ENCODE measurements at regions not wholly inside any gene's neighbourhood (a gene's known extent, or its start where the extent isn't known, plus 50 kb on each side); places are given as distances from the start of the nearest gene placed in this dataset.

DNA sequence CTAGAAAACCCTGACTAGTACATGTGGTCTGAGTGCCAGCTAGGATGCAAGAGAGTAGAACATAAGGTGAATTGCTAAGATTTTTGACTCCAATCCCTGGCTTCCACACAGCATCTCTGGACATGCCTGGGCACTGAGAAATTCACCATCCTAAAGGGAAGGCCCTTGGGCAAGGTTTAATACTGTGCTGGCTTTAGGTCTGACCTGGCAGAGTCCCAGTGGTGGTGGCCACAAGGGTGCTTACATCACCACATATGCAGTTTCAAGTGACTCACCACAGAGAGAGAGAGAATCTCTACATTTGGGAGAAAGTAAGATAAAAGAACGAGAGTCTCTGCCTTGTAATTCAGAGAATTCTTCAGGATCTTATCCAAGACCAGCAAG lies 661.6 kb upstream of the C9orf72 start:
- Histone ChIP-seq H3K27ac (ENCODE audit: low read length) (no peak overlapping the region), H3K4me2 (ENCODE audit: low read depth, low read length) (no peak overlapping the region)

DNA sequence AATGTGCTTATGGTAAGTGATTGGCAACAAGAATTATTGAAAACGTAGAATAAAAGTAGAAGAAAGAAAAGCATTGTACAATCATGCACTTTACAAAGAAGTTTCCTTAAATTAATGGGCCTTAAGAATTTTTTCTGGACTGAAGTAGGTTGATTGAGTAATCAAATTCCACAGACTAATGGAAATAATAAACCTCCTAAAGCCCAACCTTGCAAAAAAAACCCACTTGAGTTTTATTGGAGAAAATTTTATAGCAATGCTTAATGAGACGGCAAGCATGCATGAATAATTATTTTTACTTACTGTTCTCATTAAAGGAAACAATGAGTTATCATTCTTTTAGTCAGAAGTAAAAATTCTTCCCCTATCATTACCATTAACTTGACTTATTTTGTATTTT lies 676.1 kb upstream of the C9orf72 start:
- no peaks in the 10 kb centered on the region for H3K9me3 ChIP-seq (replicated peaks; ENCODE audit: insufficient read depth, low read length)
- peaks cover 9% of the 10 kb centered on the region for H3K4me1 ChIP-seq (ENCODE audit: low read length)
- H3K79me2 ChIP-seq (ENCODE audit: low read length): no peaks in the 10 kb centered on the region
- H3K9me2 ChIP-seq (replicated peaks; ENCODE audit: insufficient read depth, low read length): no peaks in the 10 kb centered on the region
- no peaks in the 10 kb centered on the region for H3F3A ChIP-seq (ENCODE audit: insufficient read depth, low read length)
- no peak for TF ChIP-seq EZH2phosphoT487 (IDR thresholded peaks at IDR 0.05; ENCODE audit: low read length)
- TF ChIP-seq, protein P1, sequence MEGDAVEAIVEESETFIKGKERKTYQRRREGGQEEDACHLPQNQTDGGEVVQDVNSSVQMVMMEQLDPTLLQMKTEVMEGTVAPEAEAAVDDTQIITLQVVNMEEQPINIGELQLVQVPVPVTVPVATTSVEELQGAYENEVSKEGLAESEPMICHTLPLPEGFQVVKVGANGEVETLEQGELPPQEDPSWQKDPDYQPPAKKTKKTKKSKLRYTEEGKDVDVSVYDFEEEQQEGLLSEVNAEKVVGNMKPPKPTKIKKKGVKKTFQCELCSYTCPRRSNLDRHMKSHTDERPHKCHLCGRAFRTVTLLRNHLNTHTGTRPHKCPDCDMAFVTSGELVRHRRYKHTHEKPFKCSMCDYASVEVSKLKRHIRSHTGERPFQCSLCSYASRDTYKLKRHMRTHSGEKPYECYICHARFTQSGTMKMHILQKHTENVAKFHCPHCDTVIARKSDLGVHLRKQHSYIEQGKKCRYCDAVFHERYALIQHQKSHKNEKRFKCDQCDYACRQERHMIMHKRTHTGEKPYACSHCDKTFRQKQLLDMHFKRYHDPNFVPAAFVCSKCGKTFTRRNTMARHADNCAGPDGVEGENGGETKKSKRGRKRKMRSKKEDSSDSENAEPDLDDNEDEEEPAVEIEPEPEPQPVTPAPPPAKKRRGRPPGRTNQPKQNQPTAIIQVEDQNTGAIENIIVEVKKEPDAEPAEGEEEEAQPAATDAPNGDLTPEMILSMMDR (IDR thresholded peaks at IDR 0.05; ENCODE audit: low read length): no peak
- no peak for TF ChIP-seq EZH2 (optimal IDR thresholded peaks at IDR 0.05; ENCODE audit: low read depth, low read length)
- H3K36me3 ChIP-seq (replicated peaks; ENCODE audit: insufficient read depth, low read length): no peaks in the 10 kb centered on the region
- H2AFZ ChIP-seq (ENCODE audit: low read length): no peak overlapping the region
- H4K20me1 ChIP-seq (ENCODE audit: insufficient read depth, low read length): no peaks in the 10 kb centered on the region
- H3K4me2 ChIP-seq (ENCODE audit: low read depth, low read length): no peak overlapping the region
- no peak overlapping the region for H3K4me3 ChIP-seq (ENCODE audit: low read length)
- H3K27ac ChIP-seq (ENCODE audit: low read length): no peak overlapping the region
- no peak for DNase-seq
- H3K9ac ChIP-seq (ENCODE audit: low read length): no peak overlapping the region
- H3K27me3 ChIP-seq (replicated peaks; ENCODE audit: insufficient read depth, low read length): no peaks in the 10 kb centered on the region

More for the DNA sequence above, 661.6 kb upstream of the C9orf72 start:
- Histone ChIP-seq H3K79me2 (ENCODE audit: low read length) (no peaks in the 10 kb centered on the region), H3K4me1 (ENCODE audit: low read length) (peaks cover 7% of the 10 kb centered on the region), H3F3A (ENCODE audit: insufficient read depth, low read length) (no peaks in the 10 kb centered on the region), H3K9ac (ENCODE audit: low read length) (no peak overlapping the region), H3K36me3 (replicated peaks; ENCODE audit: insufficient read depth, low read length) (no peaks in the 10 kb centered on the region), H3K4me3 (ENCODE audit: low read length) (no peak overlapping the region), H2AFZ (ENCODE audit: low read length) (no peak overlapping the region), H3K27me3 (replicated peaks; ENCODE audit: insufficient read depth, low read length) (no peaks in the 10 kb centered on the region), H4K20me1 (ENCODE audit: insufficient read depth, low read length) (no peaks in the 10 kb centered on the region), H3K9me3 (replicated peaks; ENCODE audit: insufficient read depth, low read length) (no peaks in the 10 kb centered on the region), H3K9me2 (replicated peaks; ENCODE audit: insufficient read depth, low read length) (no peaks in the 10 kb centered on the region)
- TF ChIP-seq EZH2phosphoT487 (IDR thresholded peaks at IDR 0.05; ENCODE audit: low read length) (no peak), EZH2 (optimal IDR thresholded peaks at IDR 0.05; ENCODE audit: low read depth, low read length) (no peak)
- TF ChIP-seq, protein P1 (IDR thresholded peaks at IDR 0.05; ENCODE audit: low read length): no peak
- peak; percentile 60 for DNase-seq

DNA sequence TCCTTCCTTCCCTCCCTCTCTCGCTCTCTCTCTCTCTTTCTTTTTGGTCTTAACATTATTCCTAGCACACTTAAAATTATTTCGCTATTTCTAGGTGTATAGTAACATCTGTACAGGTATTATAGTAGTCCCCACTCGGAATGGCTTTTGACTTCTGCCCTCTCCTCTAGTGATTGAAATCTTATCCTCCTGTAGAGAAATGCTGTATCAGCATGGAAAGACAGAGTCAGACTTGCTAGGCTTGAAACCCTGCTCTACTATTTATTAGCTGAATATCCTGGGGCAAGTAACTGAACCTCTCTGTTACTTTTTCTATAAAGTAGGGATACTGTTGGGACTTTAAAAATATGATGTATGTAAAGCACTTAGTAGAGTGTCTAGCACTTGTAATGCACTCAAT lies 681.9 kb upstream of the C9orf72 start:
- Histone ChIP-seq H3K4me1 (ENCODE audit: low read length) (peaks cover 9% of the 10 kb centered on the region), H4K20me1 (ENCODE audit: insufficient read depth, low read length) (no peaks in the 10 kb centered on the region), H3K36me3 (replicated peaks; ENCODE audit: insufficient read depth, low read length) (no peaks in the 10 kb centered on the region), H3K27ac (ENCODE audit: low read length) (no peak overlapping the region), H3F3A (ENCODE audit: insufficient read depth, low read length) (no peaks in the 10 kb centered on the region), H3K4me3 (ENCODE audit: low read length) (no peak overlapping the region), H3K9me2 (replicated peaks; ENCODE audit: insufficient read depth, low read length) (no peaks in the 10 kb centered on the region), H3K27me3 (replicated peaks; ENCODE audit: insufficient read depth, low read length) (no peaks in the 10 kb centered on the region), H3K9ac (ENCODE audit: low read length) (no peak overlapping the region), H2AFZ (ENCODE audit: low read length) (no peak overlapping the region), H3K9me3 (replicated peaks; ENCODE audit: insufficient read depth, low read length) (no peaks in the 10 kb centered on the region), H3K79me2 (ENCODE audit: low read length) (no peaks in the 10 kb centered on the region), H3K4me2 (ENCODE audit: low read depth, low read length) (no peak overlapping the region)
- no peak for TF ChIP-seq EZH2 (optimal IDR thresholded peaks at IDR 0.05; ENCODE audit: low read depth, low read length)
- TF ChIP-seq, protein P1 (IDR thresholded peaks at IDR 0.05; ENCODE audit: low read length): no peak
- no peak for TF ChIP-seq EZH2phosphoT487 (IDR thresholded peaks at IDR 0.05; ENCODE audit: low read length)
- DNase-seq: no peak
